ENCODE measurements at regions not wholly inside any gene's neighbourhood (a gene's known extent, or its start where the extent isn't known, plus 50 kb on each side); places are given as distances from the start of the nearest gene placed in this dataset.

DNA sequence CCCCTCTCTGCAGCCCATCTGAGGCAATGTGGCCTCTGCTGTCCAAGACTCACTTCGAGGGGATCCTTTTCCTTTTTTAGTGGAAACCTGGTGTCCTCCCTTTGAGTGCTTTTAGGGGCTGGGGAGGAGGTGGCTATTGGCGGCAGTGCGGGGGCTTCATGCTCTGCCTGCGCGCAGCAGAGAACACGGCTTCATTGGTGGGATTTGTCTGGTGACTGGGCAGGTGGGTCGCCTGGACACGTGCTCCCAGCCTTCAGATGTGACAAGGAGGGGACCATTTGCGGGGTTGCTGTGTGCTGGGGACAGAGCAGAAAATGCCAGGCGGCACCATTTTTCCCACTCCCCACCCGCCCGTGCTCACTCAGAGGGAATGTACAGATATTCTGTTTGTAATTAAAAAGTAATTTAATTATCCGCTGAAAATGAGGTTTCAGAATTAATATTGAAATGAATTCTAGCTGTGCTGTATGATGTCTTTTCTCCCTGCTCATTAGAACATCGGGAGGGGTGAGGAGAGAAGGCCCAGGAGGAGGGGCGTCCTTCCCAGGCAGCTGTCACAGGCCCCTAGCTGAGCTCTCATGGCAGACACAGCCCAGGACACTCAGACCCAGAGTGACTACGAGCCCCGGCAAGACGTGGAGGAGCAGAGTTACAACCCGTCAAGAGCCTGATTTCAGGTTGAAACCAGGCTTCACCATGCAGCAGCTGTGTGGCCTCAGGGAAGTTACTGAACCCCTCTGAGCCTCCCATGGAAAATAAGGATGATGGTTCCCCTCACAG is 417.2 kb upstream of the SULF2 start:
- H3K4me3 ChIP-seq = no peak overlapping the region
- no peak overlapping the region for H3K27ac ChIP-seq
- ATAC-seq = no peak
- DNase-seq = no peak
- no peaks in the 10 kb centered on the region for H3K36me3 ChIP-seq
- intact Hi-C loops (cut with DNase I) = no loop called here
- H3K9me3 ChIP-seq = no peaks in the 10 kb centered on the region
- no peak for TF ChIP-seq POLR2A (IDR thresholded peaks at IDR 0.05)
- TF ChIP-seq, protein P1, sequence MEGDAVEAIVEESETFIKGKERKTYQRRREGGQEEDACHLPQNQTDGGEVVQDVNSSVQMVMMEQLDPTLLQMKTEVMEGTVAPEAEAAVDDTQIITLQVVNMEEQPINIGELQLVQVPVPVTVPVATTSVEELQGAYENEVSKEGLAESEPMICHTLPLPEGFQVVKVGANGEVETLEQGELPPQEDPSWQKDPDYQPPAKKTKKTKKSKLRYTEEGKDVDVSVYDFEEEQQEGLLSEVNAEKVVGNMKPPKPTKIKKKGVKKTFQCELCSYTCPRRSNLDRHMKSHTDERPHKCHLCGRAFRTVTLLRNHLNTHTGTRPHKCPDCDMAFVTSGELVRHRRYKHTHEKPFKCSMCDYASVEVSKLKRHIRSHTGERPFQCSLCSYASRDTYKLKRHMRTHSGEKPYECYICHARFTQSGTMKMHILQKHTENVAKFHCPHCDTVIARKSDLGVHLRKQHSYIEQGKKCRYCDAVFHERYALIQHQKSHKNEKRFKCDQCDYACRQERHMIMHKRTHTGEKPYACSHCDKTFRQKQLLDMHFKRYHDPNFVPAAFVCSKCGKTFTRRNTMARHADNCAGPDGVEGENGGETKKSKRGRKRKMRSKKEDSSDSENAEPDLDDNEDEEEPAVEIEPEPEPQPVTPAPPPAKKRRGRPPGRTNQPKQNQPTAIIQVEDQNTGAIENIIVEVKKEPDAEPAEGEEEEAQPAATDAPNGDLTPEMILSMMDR (IDR thresholded peaks at IDR 0.05) = no peak
- peaks cover 0 to 7% (median 0%) of the 10 kb centered on the region in 9 donors for H3K27me3 ChIP-seq
- WGBS, 4 donors = 76 to 84% (median 80%) methylated on average over 18 to 19 of the region's 19 CpGs
- no peaks in the 10 kb centered on the region for H3K4me1 ChIP-seq

- Histone ChIP-seq H3K9me3 (no peaks in the 10 kb centered on the region), H3K36me3 (no peaks in the 10 kb centered on the region), H3K27me3 (peaks cover 0 to 7% (median 0%) of the 10 kb centered on the region in 9 donors), H3K27ac (no peak overlapping the region), H3K4me1 (no peaks in the 10 kb centered on the region), H3K4me3 (no peak overlapping the region)
- intact Hi-C loops (cut with DNase I) = no loop called here
- TF ChIP-seq, protein P1 (IDR thresholded peaks at IDR 0.05) = no peak
- peak in 2 of 4 donors; percentile 28 to 34 for ATAC-seq
- peak in 1 of 5 donors; percentile 53 for DNase-seq
- WGBS, 4 donors = 63 to 100% (median 73%) methylated on average over 1 to 5 of the region's 5 CpGs
Measured at GRCh38 chr20:48201885-48202284, 416.6 kb upstream of the SULF2 start.

DNA sequence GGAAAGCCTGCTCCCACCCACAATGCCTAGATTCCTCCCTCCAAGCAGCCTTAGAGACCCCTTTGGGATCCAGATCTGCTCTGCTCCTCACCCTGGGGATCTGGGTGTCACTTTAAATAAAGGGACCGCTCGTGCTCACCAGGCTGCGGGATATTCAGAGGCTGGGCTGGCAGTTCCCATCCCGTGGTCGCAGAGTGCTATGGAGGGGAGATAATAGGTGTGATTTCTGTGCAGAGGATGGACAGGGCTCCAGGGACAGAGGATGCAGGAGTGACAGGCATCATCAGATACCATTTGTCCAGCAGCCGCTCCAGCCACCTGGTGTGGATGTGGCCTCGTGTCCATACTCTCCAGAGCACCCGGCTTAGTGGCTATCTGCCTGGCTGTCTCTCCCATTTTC is 415.9 kb upstream of the SULF2 start:
- 72 to 91% (median 83%) methylated on average over 5 to 8 of the region's 8 CpGs for WGBS, 4 donors
- Histone ChIP-seq H3K27me3 (peaks cover 0 to 7% (median 0%) of the 10 kb centered on the region in 9 donors), H3K4me1 (no peaks in the 10 kb centered on the region), H3K4me3 (no peak overlapping the region), H3K36me3 (no peaks in the 10 kb centered on the region), H3K27ac (no peak overlapping the region), H3K9me3 (no peaks in the 10 kb centered on the region)
- TF ChIP-seq, protein P1 (IDR thresholded peaks at IDR 0.05) = no peak
- TF ChIP-seq POLR2A (IDR thresholded peaks at IDR 0.05) = no peak
- intact Hi-C loops (cut with DNase I) = no loop called here
- no peak for ATAC-seq
- DNase-seq = no peak

GRCh38 chr20:48198929-48199451 is 413.7 kb upstream of the SULF2 start:
- intact Hi-C loops (cut with DNase I) = no loop called here
- no peaks in the 10 kb centered on the region for H3K36me3 ChIP-seq
- ATAC-seq (no peak), DNase-seq (no peak)
- no peak overlapping the region for H3K4me3 ChIP-seq
- TF ChIP-seq POLR2A (IDR thresholded peaks at IDR 0.05) = no peak
- TF ChIP-seq, protein P1 (IDR thresholded peaks at IDR 0.05) = no peak
- H3K27me3 ChIP-seq = peaks cover 0 to 7% (median 0%) of the 10 kb centered on the region in 9 donors
- WGBS, 4 donors = 86 to 88% (median 87%) methylated on average over 8 of the region's 8 CpGs
- no peaks in the 10 kb centered on the region for H3K4me1 ChIP-seq
- no peak overlapping the region for H3K27ac ChIP-seq
- H3K9me3 ChIP-seq = no peaks in the 10 kb centered on the region
